Retina (tissue), 1 donor: ENCODE measurements at regions not wholly inside any gene's neighbourhood (a gene's known extent, or its start where the extent isn't known, plus 50 kb on each side); places are given as distances from the start of the nearest gene placed in this dataset.
A peak's percentile ranks its signal among the peaks of the same experiment; 100 is the strongest.
"Not testable (repeated sequence)": the region's sequence is repeated elsewhere in the genome, so short reads cannot be mapped to it uniquely, and the experiment has no call there.

Experiments used
- DNase-seq: peaks from one replicate; pipeline ENCODE4 v3.0.0-alpha.2; 2016

GRCh38 chr3:63124090-63124489 is 154.0 kb upstream of the SYNPR start:
- peak; percentile 10 for DNase-seq

- no peak for DNase-seq
Observed at GRCh38 chr3:63126530-63126929, 151.6 kb upstream of the SYNPR start.

GRCh38 chr3:63128380-63128779 is 149.7 kb upstream of the SYNPR start:
- DNase-seq = no peak

- DNase-seq = no peak
Observed at GRCh38 chr3:63130625-63131024, 147.5 kb upstream of the SYNPR start.

- DNase-seq = no peak
Observed at GRCh38 chr3:63132461-63133250, 145.5 kb upstream of the SYNPR start.

- DNase-seq = no peak
Observed at GRCh38 chr3:63135367-63135766, 142.7 kb upstream of the SYNPR start.

GRCh38 chr3:63136249-63136648 is 141.9 kb upstream of the SYNPR start:
- not testable (repeated sequence) for DNase-seq

- DNase-seq = no peak
Observed at GRCh38 chr3:63142681-63143080, 135.4 kb upstream of the SYNPR start.

- DNase-seq = no peak
Observed at GRCh38 chr3:63146154-63146553, 132.0 kb upstream of the SYNPR start.

- no peak for DNase-seq
Observed at GRCh38 chr3:63150880-63151279, 127.2 kb upstream of the SYNPR start.

- DNase-seq = no peak
Observed at GRCh38 chr3:63151897-63152296, 126.2 kb upstream of the SYNPR start.

- no peak for DNase-seq
Observed at GRCh38 chr3:63159764-63160163, 118.3 kb upstream of the SYNPR start.

- no peak for DNase-seq
Observed at GRCh38 chr3:63167113-63167512, 111.0 kb upstream of the SYNPR start.

GRCh38 chr3:63168179-63168578 is 109.9 kb upstream of the SYNPR start:
- DNase-seq = no peak

- DNase-seq = no peak
Observed at GRCh38 chr3:63179862-63180522, 98.1 kb upstream of the SYNPR start.

GRCh38 chr3:63192248-63192647 is 85.9 kb upstream of the SYNPR start:
- no peak for DNase-seq

GRCh38 chr3:63193647-63194046 is 84.5 kb upstream of the SYNPR start:
- DNase-seq = peak; percentile 34

GRCh38 chr3:63199606-63200005 is 78.5 kb upstream of the SYNPR start:
- no peak for DNase-seq

- DNase-seq = no peak
Observed at GRCh38 chr3:63202529-63202928, 75.6 kb upstream of the SYNPR start.

- no peak for DNase-seq
Observed at GRCh38 chr3:63207066-63207590, 71.0 kb upstream of the SYNPR start.

GRCh38 chr3:63228087-63228486 is 50.0 kb upstream of the SYNPR start:
- peak; percentile 19 for DNase-seq
